MM.1S (cell line): ENCODE measurements at regions not wholly inside any gene's neighbourhood (a gene's known extent, or its start where the extent isn't known, plus 50 kb on each side); places are given as distances from the start of the nearest gene placed in this dataset.

ENCODE experiments used
- CTCF ChIP-seq: fragments of 300-600 bp; sonication (generic); IDR thresholded peaks from 2 replicates; pipeline ENCODE4 v1.5.1; 2016; ENCODE audit warnings: antibody characterized with exemption, low read length, mixed read lengths
- EZH2 ChIP-seq: fragments of 300-600 bp; sonication (generic); optimal IDR thresholded peaks from 2 replicates; pipeline ENCODE3; 2017; ENCODE audit warnings: low read depth, mild to moderate bottlenecking, antibody characterized with exemption, low read length, mixed read lengths
- EZH2phosphoT487 ChIP-seq: fragments of 300-600 bp; sonication (generic); IDR thresholded peaks from 2 replicates; pipeline ENCODE4 v1.6.1; 2018; ENCODE audit warnings: antibody characterized with exemption, low read length

- TF ChIP-seq EZH2 = no peak
- TF ChIP-seq CTCF = no peak
- no peak for TF ChIP-seq EZH2phosphoT487
Observed at GRCh38 chr12:114835031-114835430, 151.1 kb upstream of the TBX3 start.
